GM12878 (cell line): ENCODE measurements at regions not wholly inside any gene's neighbourhood (a gene's known extent, or its start where the extent isn't known, plus 50 kb on each side); places are given as distances from the start of the nearest gene placed in this dataset.

ENCODE experiments used
- ATAC-seq: fragments of 200-7000 bp; cut with Tn5 transposase; 3 replicates; pipeline ENCODE4 v1.9.1; 2020; ENCODE audit warnings: mild to moderate bottlenecking, moderate library complexity
- BruUV-seq: library from RNA; stranded (reverse); fragments of 400-500 nt; replicated peaks from 2 replicates; lab custom pipeline; 2021; lab: Mats Ljungman, UMichigan
- CTCF ChIA-PET: fragments of 300-600 bp; sonication (Branson Sonifier 250); formaldehyde crosslinking; extraction: SDS; loops from one replicate; lab custom pipeline; 2021; ENCODE audit warnings: inconsistent platforms; lab: Yijun Ruan, JAX
- POLR2A ChIA-PET: fragments of 350-600 bp; formaldehyde crosslinking; extraction: SDS; loops from one replicate; lab custom pipeline; 2021; ENCODE audit warnings: inconsistent platforms; lab: Charles Lee
- RAD21 ChIA-PET: fragments of 300-600 bp; sonication (Branson Sonifier 250); formaldehyde crosslinking; loops from one replicate; lab custom pipeline; 2023; ENCODE audit warnings: antibody characterized with exemption; ENCODE audit not compliant: unreplicated experiment; lab: Charles Lee
- SMC1A ChIA-PET: fragments of 300-600 bp; sonication (Branson Sonifier 250); formaldehyde crosslinking; loops from one replicate; lab custom pipeline; 2023; ENCODE audit not compliant: unreplicated experiment, uncharacterized antibody; lab: Charles Lee
- DNase-seq: peaks from one replicate; pipeline ENCODE4 v3.0.0-alpha.2; 2011; ENCODE audit warnings: low read depth, low spot score
- FAIRE-seq: peaks from 3 replicates; lab custom pipeline; 2011; peaks lifted over from hg19 to GRCh38; lab: Jason Lieb, UNC
- H2AFZ ChIP-seq: 2 replicates; pipeline ENCODE4 v1.6.0; 2011; ENCODE audit warnings: low read depth, low read length, control low read depth; ENCODE audit not compliant: control insufficient read depth
- H3K27ac ChIP-seq: 2 replicates; pipeline ENCODE4 v1.5.1; 2011; ENCODE audit warnings: control low read depth; ENCODE audit not compliant: control insufficient read depth, insufficient read depth
- H3K27me3 ChIP-seq, 2 experiments: replicated peaks in 1 of 2; 2 replicates each; pipeline versions ENCODE4 v1.6.0 to v1.6.1; 2011; ENCODE audit warnings: low read length in 1 of 2; ENCODE audit not compliant: control insufficient read depth in 2 of 2, insufficient read depth in 2 of 2
- H3K36me3 ChIP-seq, 2 experiments: 2 replicates each; pipeline ENCODE4 v1.5.1; 2011; ENCODE audit warnings: low read length in 1 of 2; ENCODE audit not compliant: control insufficient read depth in 2 of 2, insufficient read depth in 2 of 2
- H3K4me1 ChIP-seq: 2 replicates; pipeline ENCODE4 v1.6.1; 2011; ENCODE audit warnings: mild to moderate bottlenecking, low read length, moderate library complexity, mixed read lengths; ENCODE audit not compliant: control insufficient read depth, insufficient read depth
- H3K4me2 ChIP-seq: 2 replicates; pipeline ENCODE4 v1.6.0; 2011; ENCODE audit warnings: control low read depth; ENCODE audit not compliant: control insufficient read depth, insufficient read depth
- H3K4me3 ChIP-seq: fragments of 200-600 bp; sonication (generic); 2 replicates; pipeline ENCODE4 v1.5.1; 2016
- H3K79me2 ChIP-seq: 2 replicates; pipeline ENCODE4 v1.6.0; 2011; ENCODE audit warnings: low read length; ENCODE audit not compliant: control insufficient read depth, insufficient read depth
- H3K9ac ChIP-seq: 2 replicates; pipeline ENCODE4 v1.8.0; 2011; ENCODE audit warnings: low read length, control low read depth, mixed read lengths; ENCODE audit not compliant: control insufficient read depth, insufficient read depth
- H3K9me3 ChIP-seq: replicated peaks from 3 replicates; pipeline ENCODE4 v1.5.1; 2011; ENCODE audit warnings: mild to moderate bottlenecking, low read length; ENCODE audit not compliant: control insufficient read depth, insufficient read depth
- H4K20me1 ChIP-seq: 2 replicates; pipeline ENCODE4 v1.6.0; 2011; ENCODE audit not compliant: control insufficient read depth, insufficient read depth
- BRCA1 ChIP-seq: IDR thresholded peaks from 2 replicates; pipeline ENCODE4 v1.6.1; 2011; ENCODE audit warnings: low read depth, low read length, improper control_type of control experiment
- EED ChIP-seq: sonication (generic); IDR thresholded peaks from 2 replicates; pipeline ENCODE4 v1.6.1; 2016; ENCODE audit warnings: antibody characterized with exemption, low read depth
- EGR1 ChIP-seq, 2 experiments: IDR thresholded peaks; 1 replicate in 1 of 2; 2 replicates in 1 of 2; pipeline ENCODE4 v1.6.1; 2011 to 2012; ENCODE audit warnings: low read depth in 2 of 2, low read length in 2 of 2, borderline replicate concordance in 1 of 2, mild to moderate bottlenecking in 1 of 2, moderate library complexity in 1 of 2
- HDAC6 ChIP-seq: fragments of 200-600 bp; sonication (generic); IDR thresholded peaks from one replicate; pipeline ENCODE4 v1.8.0; 2017; ENCODE audit warnings: antibody characterized with exemption; ENCODE audit not compliant: unreplicated experiment
- MXI1 ChIP-seq: fragments of 150-350 bp; IDR thresholded peaks from 2 replicates; pipeline ENCODE4 v1.6.1; 2011; ENCODE audit warnings: low read depth, mild to moderate bottlenecking, inconsistent platforms, low read length, improper control_type of control experiment
- NFYB ChIP-seq: IDR thresholded peaks from 2 replicates; pipeline ENCODE4 v1.6.1; 2011; ENCODE audit warnings: low read depth, mild to moderate bottlenecking, low read length, improper control_type of control experiment, moderate library complexity; ENCODE audit not compliant: insufficient read depth
- PAX8 ChIP-seq: fragments of 450-650 bp; IDR thresholded peaks from 2 replicates; pipeline ENCODE4 v1.6.1; 2017; ENCODE audit warnings: mild to moderate bottlenecking, moderate library complexity
- POLR2A ChIP-seq: IDR thresholded peaks from 2 replicates; pipeline ENCODE4 v1.6.1; 2011; ENCODE audit warnings: low read depth, mild to moderate bottlenecking, low read length
- RBBP5 ChIP-seq: fragments of 200-600 bp; sonication (generic); conservative IDR thresholded peaks from 2 replicates; pipeline ENCODE4 v1.6.1; 2016
- RUNX3 ChIP-seq: IDR thresholded peaks from 2 replicates; pipeline ENCODE4 v1.6.1; 2012; ENCODE audit warnings: low read length, inconsistent platforms
- SP1 ChIP-seq: IDR thresholded peaks from one replicate; pipeline ENCODE4 v1.6.1; 2011; ENCODE audit warnings: low read depth, low read length
- SREBF1 ChIP-seq: IDR thresholded peaks from 2 replicates; pipeline ENCODE4 v1.6.1; 2012; ENCODE audit warnings: mild to moderate bottlenecking, low read length
- STAT1 ChIP-seq: fragments of 450-650 bp; conservative IDR thresholded peaks from 2 replicates; pipeline ENCODE4 v1.6.1; 2014; ENCODE audit warnings: antibody characterized with exemption, mild to moderate bottlenecking
- WRNIP1 ChIP-seq: IDR thresholded peaks from 2 replicates; pipeline ENCODE4 v1.6.1; 2011; ENCODE audit warnings: low read depth, low read length, improper control_type of control experiment, borderline replicate concordance
- ZBTB40 ChIP-seq: fragments of 450-650 bp; IDR thresholded peaks from 2 replicates; pipeline ENCODE4 v1.6.1; 2016; ENCODE audit warnings: mild to moderate bottlenecking, moderate library complexity, borderline replicate concordance
- WGBS: methylation state at CpG from one replicate; pipeline ENCODE4 v1.1.6; 2016; ENCODE audit warnings: low lambda C conversion rate; ENCODE audit not compliant: insufficient replicate concordance, insufficient coverage; ENCODE audit errors: missing lambda C conversion rate; 5-methylcytosine and 5-hydroxymethylcytosine counted together
- in situ Hi-C: fragments of 300-500 bp; cut with MboI; formaldehyde crosslinking; loops from 9 replicates; pipeline ENCODE4 v1.14.3; 2018; ENCODE audit warnings: mixed read lengths
- intact Hi-C: fragments of 100-400 bp; cut with micrococcal nuclease; formaldehyde crosslinking; loops from one replicate; pipeline ENCODE4 v1.14.2; 2022; ENCODE audit not compliant: unreplicated experiment
- TF ChIP-seq, protein P1 (sequence below), 3 experiments: IDR thresholded peaks in 2 of 3; conservative IDR thresholded peaks in 1 of 3; 2 replicates each; pipeline ENCODE4 v1.5.1; 2011; ENCODE audit warnings: low read depth in 3 of 3, low read length in 3 of 3, mild to moderate bottlenecking in 3 of 3, control low read depth in 2 of 3, moderate library complexity in 2 of 3, inconsistent platforms in 1 of 3, mixed read lengths in 1 of 3; ENCODE audit not compliant: control insufficient read depth in 2 of 3, insufficient read depth in 1 of 3; ENCODE audit errors: extremely low read depth in 1 of 3
- TF ChIP-seq, protein P2 (sequence below): IDR thresholded peaks from 2 replicates; pipeline ENCODE4 v1.6.1; 2012; ENCODE audit warnings: low read depth, low read length, improper control_type of control experiment
- TF ChIP-seq, protein P3 (sequence below): fragments of 450-650 bp; conservative IDR thresholded peaks from 2 replicates; pipeline ENCODE4 v1.6.1; 2017; ENCODE audit warnings: mild to moderate bottlenecking, moderate library complexity

- intact Hi-C loops (no loop called here), in situ Hi-C loops (no loop called here)
- 45% methylated on average over 4 of the region's 4 CpGs for WGBS
- Histone ChIP-seq H3K9me3 (no peaks in the 10 kb centered on the region; the same call in 2 of the 3 replicates), H3K79me2 (no peaks in the 10 kb centered on the region), H3K27ac (no peak overlapping the region), H3K4me3 (no peak overlapping the region), H4K20me1 (no peaks in the 10 kb centered on the region), H3K36me3 (no peaks in the 10 kb centered on the region), H3K27me3 (no peaks in the 10 kb centered on the region), H3K4me2 (no peak overlapping the region), H2AFZ (no peak overlapping the region), H3K9ac (no peak overlapping the region), H3K4me1 (no peaks in the 10 kb centered on the region)
- ATAC-seq (no peak), DNase-seq (no peak), FAIRE-seq (no peak)
- no TSS peak for BruUV-seq
- ChIA-PET RAD21 (no interaction called here), CTCF (interaction anchor here (0.5 kb wide), 1 partner anchor 236 kb away, joined by 3 read pairs; no protein-coding TSS in a partner anchor), SMC1A (no interaction called here), POLR2A (no interaction called here)
- TF ChIP-seq BRCA1 = no peak
- no peak for TF ChIP-seq HDAC6
- TF ChIP-seq SP1 = no peak
- TF ChIP-seq, protein P1, sequence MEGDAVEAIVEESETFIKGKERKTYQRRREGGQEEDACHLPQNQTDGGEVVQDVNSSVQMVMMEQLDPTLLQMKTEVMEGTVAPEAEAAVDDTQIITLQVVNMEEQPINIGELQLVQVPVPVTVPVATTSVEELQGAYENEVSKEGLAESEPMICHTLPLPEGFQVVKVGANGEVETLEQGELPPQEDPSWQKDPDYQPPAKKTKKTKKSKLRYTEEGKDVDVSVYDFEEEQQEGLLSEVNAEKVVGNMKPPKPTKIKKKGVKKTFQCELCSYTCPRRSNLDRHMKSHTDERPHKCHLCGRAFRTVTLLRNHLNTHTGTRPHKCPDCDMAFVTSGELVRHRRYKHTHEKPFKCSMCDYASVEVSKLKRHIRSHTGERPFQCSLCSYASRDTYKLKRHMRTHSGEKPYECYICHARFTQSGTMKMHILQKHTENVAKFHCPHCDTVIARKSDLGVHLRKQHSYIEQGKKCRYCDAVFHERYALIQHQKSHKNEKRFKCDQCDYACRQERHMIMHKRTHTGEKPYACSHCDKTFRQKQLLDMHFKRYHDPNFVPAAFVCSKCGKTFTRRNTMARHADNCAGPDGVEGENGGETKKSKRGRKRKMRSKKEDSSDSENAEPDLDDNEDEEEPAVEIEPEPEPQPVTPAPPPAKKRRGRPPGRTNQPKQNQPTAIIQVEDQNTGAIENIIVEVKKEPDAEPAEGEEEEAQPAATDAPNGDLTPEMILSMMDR (IDR thresholded peaks at IDR 0.05 in 2 of 3, conservative IDR thresholded peaks at IDR 0.05 in 1 of 3; ENCODE audit: control insufficient read depth in 2 of 3, extremely low read depth in 1 of 3, insufficient read depth in 1 of 3, low read depth in 3 of 3, low read length in 3 of 3) = no peak
- no peak for TF ChIP-seq POLR2A
- no peak for TF ChIP-seq ZBTB40
- no peak for TF ChIP-seq SREBF1
- TF ChIP-seq, protein P2, sequence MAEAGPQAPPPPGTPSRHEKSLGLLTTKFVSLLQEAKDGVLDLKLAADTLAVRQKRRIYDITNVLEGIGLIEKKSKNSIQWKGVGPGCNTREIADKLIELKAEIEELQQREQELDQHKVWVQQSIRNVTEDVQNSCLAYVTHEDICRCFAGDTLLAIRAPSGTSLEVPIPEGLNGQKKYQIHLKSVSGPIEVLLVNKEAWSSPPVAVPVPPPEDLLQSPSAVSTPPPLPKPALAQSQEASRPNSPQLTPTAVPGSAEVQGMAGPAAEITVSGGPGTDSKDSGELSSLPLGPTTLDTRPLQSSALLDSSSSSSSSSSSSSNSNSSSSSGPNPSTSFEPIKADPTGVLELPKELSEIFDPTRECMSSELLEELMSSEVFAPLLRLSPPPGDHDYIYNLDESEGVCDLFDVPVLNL = no peak
- no peak for TF ChIP-seq EED
- no peak for TF ChIP-seq MXI1
- no peak for TF ChIP-seq WRNIP1
- no peak for TF ChIP-seq STAT1
- TF ChIP-seq RUNX3 = no peak
- TF ChIP-seq, protein P3, sequence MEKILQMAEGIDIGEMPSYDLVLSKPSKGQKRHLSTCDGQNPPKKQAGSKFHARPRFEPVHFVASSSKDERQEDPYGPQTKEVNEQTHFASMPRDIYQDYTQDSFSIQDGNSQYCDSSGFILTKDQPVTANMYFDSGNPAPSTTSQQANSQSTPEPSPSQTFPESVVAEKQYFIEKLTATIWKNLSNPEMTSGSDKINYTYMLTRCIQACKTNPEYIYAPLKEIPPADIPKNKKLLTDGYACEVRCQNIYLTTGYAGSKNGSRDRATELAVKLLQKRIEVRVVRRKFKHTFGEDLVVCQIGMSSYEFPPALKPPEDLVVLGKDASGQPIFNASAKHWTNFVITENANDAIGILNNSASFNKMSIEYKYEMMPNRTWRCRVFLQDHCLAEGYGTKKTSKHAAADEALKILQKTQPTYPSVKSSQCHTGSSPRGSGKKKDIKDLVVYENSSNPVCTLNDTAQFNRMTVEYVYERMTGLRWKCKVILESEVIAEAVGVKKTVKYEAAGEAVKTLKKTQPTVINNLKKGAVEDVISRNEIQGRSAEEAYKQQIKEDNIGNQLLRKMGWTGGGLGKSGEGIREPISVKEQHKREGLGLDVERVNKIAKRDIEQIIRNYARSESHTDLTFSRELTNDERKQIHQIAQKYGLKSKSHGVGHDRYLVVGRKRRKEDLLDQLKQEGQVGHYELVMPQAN = no peak
- no peak for TF ChIP-seq RBBP5
- no peak for TF ChIP-seq NFYB
- no peak for TF ChIP-seq PAX8
- no peak for TF ChIP-seq EGR1 (IDR thresholded peaks at IDR 0.05; ENCODE audit: borderline replicate concordance in 1 of 2, low read depth in 2 of 2, low read length in 2 of 2)
These were observed 108.4 kb upstream of the SDK1 start for GRCh38 chr7:3192669-3193068.
